Endodermal cell (in vitro differentiated cells): ENCODE measurements at regions not wholly inside any gene's neighbourhood (a gene's known extent, or its start where the extent isn't known, plus 50 kb on each side); places are given as distances from the start of the nearest gene placed in this dataset.

Experiments
- DNase-seq: peaks from one replicate; pipeline ENCODE4 v3.0.0-alpha.2; 2017
- H3K27ac ChIP-seq: 2 replicates; pipeline ENCODE4 v1.5.1; 2013; ENCODE audit warnings: mild to moderate bottlenecking, low read depth, low read length, moderate library complexity
- H3K27me3 ChIP-seq: 2 replicates; pipeline ENCODE4 v1.6.1; 2013; ENCODE audit warnings: mild to moderate bottlenecking, low read length, moderate library complexity; ENCODE audit not compliant: insufficient read depth, control insufficient read depth, poor library complexity, severe bottlenecking
- H3K36me3 ChIP-seq: 2 replicates; pipeline ENCODE4 v1.7.0; 2013; ENCODE audit warnings: mild to moderate bottlenecking, low read length, moderate library complexity; ENCODE audit not compliant: control insufficient read depth, insufficient read depth
- H3K4me1 ChIP-seq: one replicate; pipeline ENCODE4 v1.7.0; 2013; ENCODE audit warnings: low read length; ENCODE audit not compliant: control insufficient read depth, insufficient read depth
- H3K4me3 ChIP-seq: 2 replicates; pipeline ENCODE4 v1.5.1; 2013; ENCODE audit warnings: mild to moderate bottlenecking, low read length, moderate library complexity
- H3K9ac ChIP-seq: 2 replicates; pipeline ENCODE4 v1.6.1; 2013; ENCODE audit warnings: mild to moderate bottlenecking, low read length, moderate library complexity; ENCODE audit not compliant: poor library complexity, severe bottlenecking; ENCODE audit errors: extremely low read depth
- H3K9me3 ChIP-seq: 2 replicates; pipeline ENCODE4 v1.6.1; 2013; ENCODE audit warnings: mild to moderate bottlenecking, low read length, moderate library complexity; ENCODE audit not compliant: control insufficient read depth
- H3K27ac Mint-ChIP-seq: 2 replicates; pipeline ENCODE4 v1.8.0; 2020; ENCODE audit warnings: mixed read lengths
- H3K27me3 Mint-ChIP-seq: 2 replicates; pipeline ENCODE4 v1.8.0; 2021; ENCODE audit warnings: mild to moderate bottlenecking, mixed read lengths; ENCODE audit not compliant: insufficient read depth
- H3K36me3 Mint-ChIP-seq: 2 replicates; pipeline ENCODE4 v1.8.0; 2020; ENCODE audit warnings: low read depth, mixed read lengths
- H3K4me1 Mint-ChIP-seq: 2 replicates; pipeline ENCODE4 v1.8.0; 2020; ENCODE audit warnings: mixed read lengths
- H3K4me3 Mint-ChIP-seq: 2 replicates; pipeline ENCODE4 v1.8.0; 2020; ENCODE audit warnings: mild to moderate bottlenecking, moderate library complexity, mixed read lengths
- H3K9me3 Mint-ChIP-seq: 2 replicates; pipeline ENCODE4 v1.8.0; 2020; ENCODE audit warnings: mild to moderate bottlenecking, mixed read lengths
- CTCF ChIP-seq: fragments of 200-600 bp; sonication (generic); conservative IDR thresholded peaks from 2 replicates; pipeline ENCODE4 v1.5.0; 2021; ENCODE audit warnings: antibody characterized with exemption, mild to moderate bottlenecking
- WGBS, 2 experiments: methylation state at CpG; one replicate each; pipeline versions ENCODE4 v1.1.5 to v1.1.7; 2013; ENCODE audit warnings: missing lambda C conversion rate in 2 of 2, mixed read lengths in 1 of 2; ENCODE audit not compliant: insufficient coverage in 1 of 2, insufficient read length in 1 of 2; 5-methylcytosine and 5-hydroxymethylcytosine counted together

GRCh38 chr4:155481150-155481549, 104.4 kb upstream of the MAP9 start:
- H3K36me3 ChIP-seq: no peaks in the 10 kb centered on the region
- H3K4me3 ChIP-seq: no peak overlapping the region
- peaks cover under 1% of the 10 kb centered on the region for H3K9me3 ChIP-seq
- DNase-seq: no peak
- H3K9ac ChIP-seq: no peak overlapping the region
- Mint-ChIP-seq H3K27ac (no peak overlapping the region), H3K4me1 (no peaks in the 10 kb centered on the region), H3K36me3 (no peaks in the 10 kb centered on the region), H3K9me3 (no peaks in the 10 kb centered on the region), H3K27me3 (peaks cover 60% of the 10 kb centered on the region), H3K4me3 (no peak overlapping the region)
- no peak overlapping the region for H3K27ac ChIP-seq
- H3K4me1 ChIP-seq: no peaks in the 10 kb centered on the region
- no peak for TF ChIP-seq CTCF
- H3K27me3 ChIP-seq: peaks cover 61% of the 10 kb centered on the region
- WGBS, 2 experiments: 81 to 93% methylated on average over 4 of the region's 4 CpGs

DNA sequence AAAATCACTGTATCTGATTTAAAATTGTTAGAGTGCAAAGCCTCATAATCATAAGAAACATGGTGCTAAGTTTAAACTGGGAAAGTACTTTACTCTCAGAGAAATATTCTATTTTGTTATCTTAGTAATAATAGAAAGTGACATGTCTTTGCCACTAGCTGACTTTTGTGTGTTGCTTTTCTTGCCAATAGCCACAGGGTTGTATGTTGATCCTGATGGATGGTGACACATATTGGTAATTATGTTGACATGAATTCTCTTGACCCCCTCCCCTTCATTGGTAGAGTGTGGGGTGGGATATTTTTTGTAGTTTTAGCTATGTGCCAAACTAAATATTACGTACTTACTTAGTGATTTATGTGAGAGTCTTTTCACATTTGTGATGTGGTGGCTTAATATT, 103.1 kb upstream of the MAP9 start:
- H3K4me3 Mint-ChIP-seq: no peak overlapping the region
- Histone ChIP-seq H3K27me3 (peaks cover 71% of the 10 kb centered on the region), H3K27ac (no peak overlapping the region), H3K4me3 (no peak overlapping the region), H3K36me3 (no peaks in the 10 kb centered on the region), H3K9me3 (peaks cover 6% of the 10 kb centered on the region), H3K9ac (no peak overlapping the region), H3K4me1 (no peaks in the 10 kb centered on the region)
- WGBS, 2 experiments: 100% methylated on average over 1 of the region's 1 CpG; no CpG with 5 or more reads in 1 of the 2 experiments
- H3K27me3 Mint-ChIP-seq: peaks cover 66% of the 10 kb centered on the region
- H3K4me1 Mint-ChIP-seq: no peaks in the 10 kb centered on the region
- no peak overlapping the region for H3K27ac Mint-ChIP-seq
- H3K36me3 Mint-ChIP-seq: no peaks in the 10 kb centered on the region
- no peak for DNase-seq
- peaks cover 2% of the 10 kb centered on the region for H3K9me3 Mint-ChIP-seq
- no peak for TF ChIP-seq CTCF

DNA sequence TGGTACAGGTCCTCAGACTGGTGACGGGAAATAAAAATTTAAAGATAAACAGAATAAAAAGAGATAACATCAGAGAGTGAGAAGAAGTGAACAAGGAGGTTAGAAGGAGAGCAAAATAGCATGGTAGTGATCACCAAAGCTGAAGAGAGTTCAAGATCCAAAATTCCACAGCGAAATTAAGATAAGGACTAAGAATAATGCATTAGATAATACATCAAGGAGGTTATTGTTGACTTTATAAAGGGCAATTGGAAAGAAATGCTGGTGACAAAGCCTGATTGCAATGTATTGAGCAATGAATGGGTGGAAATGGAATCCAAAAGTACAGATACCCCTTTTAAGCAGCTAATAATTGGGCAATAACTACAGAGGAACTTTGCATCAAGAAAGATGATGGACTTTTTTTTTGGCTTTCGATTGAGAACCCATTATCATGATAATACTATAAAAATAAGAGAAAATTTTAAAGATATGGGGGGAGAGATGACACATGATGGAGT, 101.6 kb upstream of the MAP9 start:
- peaks cover 6% of the 10 kb centered on the region for H3K4me1 Mint-ChIP-seq
- Histone ChIP-seq H3K36me3 (no peaks in the 10 kb centered on the region), H3K9me3 (peaks cover 6% of the 10 kb centered on the region), H3K4me1 (peaks cover 2% of the 10 kb centered on the region), H3K27me3 (peaks cover 67% of the 10 kb centered on the region), H3K9ac (no peak overlapping the region), H3K4me3 (no peak overlapping the region), H3K27ac (no peak overlapping the region)
- peaks cover 61% of the 10 kb centered on the region for H3K27me3 Mint-ChIP-seq
- no peaks in the 10 kb centered on the region for H3K36me3 Mint-ChIP-seq
- WGBS, 2 experiments: 96 to 100% methylated on average over 1 to 3 of the region's 3 CpGs
- H3K4me3 Mint-ChIP-seq: no peak overlapping the region
- TF ChIP-seq CTCF: no peak
- peaks cover 2% of the 10 kb centered on the region for H3K9me3 Mint-ChIP-seq
- no peak overlapping the region for H3K27ac Mint-ChIP-seq
- DNase-seq: no peak
